ENCODE measurements at regions not wholly inside any gene's neighbourhood (a gene's known extent, or its start where the extent isn't known, plus 50 kb on each side); places are given as distances from the start of the nearest gene placed in this dataset.

GRCh38 chr9:96122751-96123150, 179.2 kb downstream of the HSD17B3 start:
- Histone ChIP-seq H3K9me3 (ENCODE audit: low read depth) (peaks cover 8% of the 10 kb centered on the region), H3K79me2 (ENCODE audit: low read depth) (no peaks in the 10 kb centered on the region), H2AFZ (replicated peaks) (no peak overlapping the region), H3F3A (ENCODE audit: low read depth) (peaks cover 12% of the 10 kb centered on the region), H3K4me2 (no peak overlapping the region), H3K9ac (no peak overlapping the region), H4K20me1 (ENCODE audit: low read depth) (no peaks in the 10 kb centered on the region), H3K27ac (no peak overlapping the region), H3K4me1 (peaks cover 14% of the 10 kb centered on the region), H3K36me3 (no peaks in the 10 kb centered on the region), H3K4me3 (no peak overlapping the region), H3K27me3 (peaks cover 11% of the 10 kb centered on the region)
- Mint-ChIP-seq H3K4me1 (peaks cover 7% of the 10 kb centered on the region), H3K36me3 (no peaks in the 10 kb centered on the region), H3K9me3 (peaks cover 17% of the 10 kb centered on the region), H3K27me3 (ENCODE audit: insufficient read depth, low read depth) (peaks cover 7% of the 10 kb centered on the region), H3K27ac (no peak overlapping the region), H3K4me3 (no peak overlapping the region)
- DNase-seq (ENCODE audit: low spot score), result no peak
- no peak for TF ChIP-seq EZH2 (IDR thresholded peaks at IDR 0.05)
- TF ChIP-seq CTCF (IDR thresholded peaks at IDR 0.05), result no peak
- TF ChIP-seq EZH2phosphoT487 (IDR thresholded peaks at IDR 0.05), result no peak

- Mint-ChIP-seq H3K4me1 (peaks cover 9% of the 10 kb centered on the region), H3K36me3 (no peaks in the 10 kb centered on the region), H3K4me3 (no peak overlapping the region), H3K27me3 (ENCODE audit: insufficient read depth, low read depth) (peaks cover 7% of the 10 kb centered on the region), H3K27ac (no peak overlapping the region), H3K9me3 (peaks cover 20% of the 10 kb centered on the region)
- Histone ChIP-seq H3K36me3 (no peaks in the 10 kb centered on the region), H3K4me3 (no peak overlapping the region), H3F3A (ENCODE audit: low read depth) (peaks cover 15% of the 10 kb centered on the region), H3K9me3 (ENCODE audit: low read depth) (peaks cover 8% of the 10 kb centered on the region), H3K27me3 (peaks cover 7% of the 10 kb centered on the region), H4K20me1 (ENCODE audit: low read depth) (no peaks in the 10 kb centered on the region), H3K27ac (no peak overlapping the region), H3K4me2 (no peak overlapping the region), H2AFZ (replicated peaks) (no peak overlapping the region), H3K4me1 (peaks cover 18% of the 10 kb centered on the region), H3K79me2 (ENCODE audit: low read depth) (no peaks in the 10 kb centered on the region), H3K9ac (no peak overlapping the region)
- no peak for TF ChIP-seq CTCF (IDR thresholded peaks at IDR 0.05)
- no peak for TF ChIP-seq EZH2 (IDR thresholded peaks at IDR 0.05)
- no peak for TF ChIP-seq EZH2phosphoT487 (IDR thresholded peaks at IDR 0.05)
- DNase-seq (ENCODE audit: low spot score), result no peak
These were observed 179.7 kb downstream of the HSD17B3 start for GRCh38 chr9:96122282-96122681.

GRCh38 chr9:96121136-96121535, 180.8 kb downstream of the HSD17B3 start:
- Histone ChIP-seq H3K4me1 (peaks cover 19% of the 10 kb centered on the region), H3K4me3 (no peak overlapping the region), H4K20me1 (ENCODE audit: low read depth) (no peaks in the 10 kb centered on the region), H2AFZ (replicated peaks) (no peak overlapping the region), H3K79me2 (ENCODE audit: low read depth) (no peaks in the 10 kb centered on the region), H3K27ac (no peak overlapping the region), H3K27me3 (no peaks in the 10 kb centered on the region), H3K9me3 (ENCODE audit: low read depth) (peaks cover 8% of the 10 kb centered on the region), H3K4me2 (no peak overlapping the region), H3K9ac (no peak overlapping the region), H3F3A (ENCODE audit: low read depth) (peaks cover 16% of the 10 kb centered on the region), H3K36me3 (no peaks in the 10 kb centered on the region)
- H3K36me3 Mint-ChIP-seq, result no peaks in the 10 kb centered on the region
- TF ChIP-seq CTCF (IDR thresholded peaks at IDR 0.05) (no peak), EZH2 (IDR thresholded peaks at IDR 0.05) (no peak), EZH2phosphoT487 (IDR thresholded peaks at IDR 0.05) (no peak)
- no peak overlapping the region for H3K4me3 Mint-ChIP-seq
- peaks cover 20% of the 10 kb centered on the region for H3K9me3 Mint-ChIP-seq
- peaks cover 7% of the 10 kb centered on the region for H3K4me1 Mint-ChIP-seq
- no peak overlapping the region for H3K27ac Mint-ChIP-seq
- H3K27me3 Mint-ChIP-seq (ENCODE audit: insufficient read depth, low read depth), result peaks cover 4% of the 10 kb centered on the region
- DNase-seq (ENCODE audit: low spot score), result no peak
